Astrocyte (in vitro differentiated cells and primary cell): ENCODE measurements at regions not wholly inside any gene's neighbourhood (a gene's known extent, or its start where the extent isn't known, plus 50 kb on each side); places are given as distances from the start of the nearest gene placed in this dataset.

Experiments used
- DNase-seq: peaks from one replicate; pipeline ENCODE4 v3.0.0-alpha.2; 2010; ENCODE audit warnings: low read depth
- FAIRE-seq: peaks from 2 replicates; lab custom pipeline; 2011; peaks lifted over from hg19 to GRCh38; lab: Jason Lieb, UNC
- H2AFZ ChIP-seq: 2 replicates; pipeline ENCODE4 v1.6.0; 2012; ENCODE audit warnings: low read depth, low read length, inconsistent platforms
- H3K27ac ChIP-seq: 2 replicates; pipeline ENCODE4 v1.5.1; 2011; ENCODE audit warnings: low read depth, low read length, inconsistent platforms
- H3K27me3 ChIP-seq: 2 replicates; pipeline ENCODE4 v1.6.0; 2011; ENCODE audit warnings: low read length, inconsistent platforms; ENCODE audit not compliant: insufficient read depth
- H3K36me3 ChIP-seq: 2 replicates; pipeline ENCODE4 v1.5.1; 2011; ENCODE audit warnings: low read length, inconsistent platforms; ENCODE audit not compliant: insufficient read depth
- H3K4me1 ChIP-seq: 2 replicates; pipeline ENCODE4 v1.5.1; 2011; ENCODE audit warnings: low read length, inconsistent platforms; ENCODE audit not compliant: insufficient read depth
- H3K4me2 ChIP-seq: 2 replicates; pipeline ENCODE4 v1.6.0; 2012; ENCODE audit warnings: low read length, inconsistent platforms
- H3K4me3 ChIP-seq: 2 replicates; pipeline ENCODE4 v1.5.1; 2011; ENCODE audit warnings: low read depth, mild to moderate bottlenecking, low read length, inconsistent platforms; ENCODE audit not compliant: insufficient read depth
- H3K79me2 ChIP-seq: 2 replicates; pipeline ENCODE4 v1.6.0; 2012; ENCODE audit warnings: mild to moderate bottlenecking, low read length, inconsistent platforms; ENCODE audit not compliant: insufficient read depth
- H3K9ac ChIP-seq: 2 replicates; pipeline ENCODE4 v1.6.0; 2012; ENCODE audit warnings: mild to moderate bottlenecking, low read length, inconsistent platforms
- H3K9me3 ChIP-seq: 2 replicates; pipeline ENCODE4 v1.5.1; 2012; ENCODE audit warnings: low read depth, mild to moderate bottlenecking, low read length, inconsistent platforms; ENCODE audit not compliant: insufficient read depth
- H4K20me1 ChIP-seq: 2 replicates; pipeline ENCODE4 v1.6.0; 2012; ENCODE audit warnings: low read length, inconsistent platforms; ENCODE audit not compliant: insufficient read depth
- H3K27ac Mint-ChIP-seq: one replicate; pipeline ENCODE4 v1.8.0; 2021; ENCODE audit warnings: mild to moderate bottlenecking, mixed read lengths; ENCODE audit not compliant: unreplicated experiment
- H3K27me3 Mint-ChIP-seq: one replicate; pipeline ENCODE4 v1.8.0; 2021; ENCODE audit warnings: low read depth, mixed read lengths; ENCODE audit not compliant: unreplicated experiment
- H3K36me3 Mint-ChIP-seq: one replicate; pipeline ENCODE4 v1.8.0; 2021; ENCODE audit warnings: low read depth, mixed read lengths; ENCODE audit not compliant: unreplicated experiment
- H3K4me1 Mint-ChIP-seq: one replicate; pipeline ENCODE4 v1.8.0; 2021; ENCODE audit warnings: low read depth, mixed read lengths; ENCODE audit not compliant: unreplicated experiment
- H3K4me3 Mint-ChIP-seq: one replicate; pipeline ENCODE4 v1.8.0; 2021; ENCODE audit warnings: mild to moderate bottlenecking, moderate library complexity, mixed read lengths; ENCODE audit not compliant: unreplicated experiment
- H3K9me3 Mint-ChIP-seq: one replicate; pipeline ENCODE4 v1.8.0; 2021; ENCODE audit warnings: mild to moderate bottlenecking, mixed read lengths; ENCODE audit not compliant: unreplicated experiment
- EZH2 ChIP-seq: IDR thresholded peaks from 2 replicates; pipeline ENCODE4 v1.6.1; 2012; ENCODE audit warnings: mild to moderate bottlenecking, low read length, inconsistent platforms; ENCODE audit not compliant: insufficient read depth
- TF ChIP-seq, protein P1 (sequence below): IDR thresholded peaks from 2 replicates; pipeline ENCODE4 v1.5.1; 2011; ENCODE audit warnings: low read depth, mild to moderate bottlenecking, inconsistent platforms, low read length, moderate library complexity; ENCODE audit not compliant: insufficient read depth

- no peak for FAIRE-seq
These were observed 1465.0 kb upstream of the GOT2 start for GRCh38 chr16:60199150-60199549.

DNA sequence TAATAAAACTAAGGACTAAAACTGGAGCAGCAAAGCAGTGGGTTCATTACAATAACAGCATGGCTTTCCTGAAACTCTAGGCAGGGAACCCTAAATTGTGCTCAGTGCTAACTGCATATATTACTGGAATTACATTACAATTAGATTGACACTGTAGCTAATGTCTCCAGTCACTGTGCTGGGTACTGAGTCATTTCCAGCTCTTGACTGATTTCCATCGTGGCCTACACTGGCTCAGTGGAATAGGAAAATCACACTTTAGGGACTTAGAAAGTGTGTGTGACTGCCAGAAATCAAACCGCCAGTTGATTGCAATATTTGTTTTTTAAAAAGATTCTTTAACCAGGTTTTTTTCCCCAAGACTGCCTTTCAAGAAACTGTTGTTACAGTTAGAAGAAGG is 1447.4 kb upstream of the GOT2 start:
- Mint-ChIP-seq H3K27ac (no peak overlapping the region), H3K9me3 (no peaks in the 10 kb centered on the region), H3K4me1 (peaks cover 2% of the 10 kb centered on the region), H3K36me3 (no peaks in the 10 kb centered on the region), H3K27me3 (no peaks in the 10 kb centered on the region), H3K4me3 (no peak overlapping the region)
- no peak for FAIRE-seq
- no peak overlapping the region for H3K4me3 ChIP-seq
- no peaks in the 10 kb centered on the region for H4K20me1 ChIP-seq
- H3K9me3 ChIP-seq: peaks cover 2% of the 10 kb centered on the region
- no peaks in the 10 kb centered on the region for H3K4me1 ChIP-seq
- no peaks in the 10 kb centered on the region for H3K79me2 ChIP-seq
- no peak overlapping the region for H3K27ac ChIP-seq
- no peaks in the 10 kb centered on the region for H3K27me3 ChIP-seq
- no peak overlapping the region for H3K4me2 ChIP-seq
- DNase-seq: no peak
- TF ChIP-seq EZH2: no peak
- TF ChIP-seq, protein P1, sequence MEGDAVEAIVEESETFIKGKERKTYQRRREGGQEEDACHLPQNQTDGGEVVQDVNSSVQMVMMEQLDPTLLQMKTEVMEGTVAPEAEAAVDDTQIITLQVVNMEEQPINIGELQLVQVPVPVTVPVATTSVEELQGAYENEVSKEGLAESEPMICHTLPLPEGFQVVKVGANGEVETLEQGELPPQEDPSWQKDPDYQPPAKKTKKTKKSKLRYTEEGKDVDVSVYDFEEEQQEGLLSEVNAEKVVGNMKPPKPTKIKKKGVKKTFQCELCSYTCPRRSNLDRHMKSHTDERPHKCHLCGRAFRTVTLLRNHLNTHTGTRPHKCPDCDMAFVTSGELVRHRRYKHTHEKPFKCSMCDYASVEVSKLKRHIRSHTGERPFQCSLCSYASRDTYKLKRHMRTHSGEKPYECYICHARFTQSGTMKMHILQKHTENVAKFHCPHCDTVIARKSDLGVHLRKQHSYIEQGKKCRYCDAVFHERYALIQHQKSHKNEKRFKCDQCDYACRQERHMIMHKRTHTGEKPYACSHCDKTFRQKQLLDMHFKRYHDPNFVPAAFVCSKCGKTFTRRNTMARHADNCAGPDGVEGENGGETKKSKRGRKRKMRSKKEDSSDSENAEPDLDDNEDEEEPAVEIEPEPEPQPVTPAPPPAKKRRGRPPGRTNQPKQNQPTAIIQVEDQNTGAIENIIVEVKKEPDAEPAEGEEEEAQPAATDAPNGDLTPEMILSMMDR: no peak
- no peaks in the 10 kb centered on the region for H3K36me3 ChIP-seq
- H3K9ac ChIP-seq: no peak overlapping the region
- no peak overlapping the region for H2AFZ ChIP-seq

More at GRCh38 chr16:60199150-60199549, 1465.0 kb upstream of the GOT2 start:
- no peak overlapping the region for H3K27ac ChIP-seq
- no peaks in the 10 kb centered on the region for H3K36me3 ChIP-seq
- no peak overlapping the region for H3K4me2 ChIP-seq
- Mint-ChIP-seq H3K4me3 (no peak overlapping the region), H3K4me1 (peaks cover 1% of the 10 kb centered on the region), H3K27ac (no peak overlapping the region), H3K9me3 (no peaks in the 10 kb centered on the region), H3K36me3 (no peaks in the 10 kb centered on the region), H3K27me3 (no peaks in the 10 kb centered on the region)
- no peaks in the 10 kb centered on the region for H4K20me1 ChIP-seq
- no peak for DNase-seq
- no peaks in the 10 kb centered on the region for H3K27me3 ChIP-seq
- no peaks in the 10 kb centered on the region for H3K9me3 ChIP-seq
- TF ChIP-seq, protein P1: no peak
- no peak for TF ChIP-seq EZH2
- no peak overlapping the region for H3K4me3 ChIP-seq
- no peak overlapping the region for H3K9ac ChIP-seq
- H3K79me2 ChIP-seq: no peaks in the 10 kb centered on the region
- no peaks in the 10 kb centered on the region for H3K4me1 ChIP-seq
- no peak overlapping the region for H2AFZ ChIP-seq

DNA sequence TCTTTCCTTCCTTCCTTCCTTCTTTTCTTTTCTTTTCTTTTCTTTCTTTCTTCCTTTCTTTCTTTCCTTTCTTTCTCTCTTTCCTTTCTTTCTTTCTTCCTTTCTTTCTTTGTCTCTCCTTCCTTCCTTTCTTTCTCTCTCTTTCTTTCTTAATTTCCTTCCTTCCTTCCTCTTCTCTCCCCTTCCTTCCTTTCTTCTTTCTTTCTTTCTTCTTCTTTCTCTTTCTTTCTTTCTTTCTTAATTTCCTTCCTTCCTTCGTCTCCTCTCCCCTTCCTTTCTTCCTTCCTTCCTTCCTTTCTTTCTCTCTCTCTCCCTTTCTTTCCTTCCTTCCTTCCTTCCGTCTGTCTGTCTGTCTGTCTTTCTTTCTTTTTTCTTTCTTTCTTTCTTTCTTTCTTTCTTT is 1446.5 kb upstream of the GOT2 start:
- no peak overlapping the region for H3K4me3 ChIP-seq
- no peak for FAIRE-seq
- no peak overlapping the region for H3K27ac ChIP-seq

More for the DNA sequence above, 1446.5 kb upstream of the GOT2 start:
- no peak overlapping the region for H2AFZ ChIP-seq
- no peaks in the 10 kb centered on the region for H3K9me3 Mint-ChIP-seq
- DNase-seq: no peak
- no peaks in the 10 kb centered on the region for H4K20me1 ChIP-seq
- H3K36me3 ChIP-seq: no peaks in the 10 kb centered on the region
- peaks cover 2% of the 10 kb centered on the region for H3K27me3 Mint-ChIP-seq
- H3K4me1 ChIP-seq: no peaks in the 10 kb centered on the region
- no peak overlapping the region for H3K9ac ChIP-seq
- no peaks in the 10 kb centered on the region for H3K27me3 ChIP-seq
- no peak for TF ChIP-seq EZH2
- TF ChIP-seq, protein P1: no peak
- peaks cover 2% of the 10 kb centered on the region for H3K9me3 ChIP-seq
- no peak overlapping the region for H3K4me2 ChIP-seq
- H3K27ac Mint-ChIP-seq: no peak overlapping the region
- H3K36me3 Mint-ChIP-seq: no peaks in the 10 kb centered on the region
- H3K4me1 Mint-ChIP-seq: peaks cover 2% of the 10 kb centered on the region
- no peak overlapping the region for H3K4me3 Mint-ChIP-seq
- H3K79me2 ChIP-seq: no peaks in the 10 kb centered on the region
